Immature natural killer cell (primary cell): ENCODE measurements at regions not wholly inside any gene's neighbourhood (a gene's known extent, or its start where the extent isn't known, plus 50 kb on each side); places are given as distances from the start of the nearest gene placed in this dataset.

ENCODE experiments used
- DNase-seq, 3 donors: peaks; one replicate each; pipeline ENCODE4 v3.0.0; 2022; ENCODE audit warnings: mixed read lengths in 1 of 3
- H3K27ac Mint-ChIP-seq, 6 donors: one replicate each; pipeline ENCODE4 v1.8.0; 2020; ENCODE audit warnings: mixed read lengths in 6 of 6, mild to moderate bottlenecking in 5 of 6, inconsistent platforms in 4 of 6, moderate library complexity in 3 of 6
- H3K27me3 Mint-ChIP-seq, 3 donors: one replicate each; pipeline ENCODE4 v1.8.0; 2020 to 2021; ENCODE audit warnings: low read depth in 3 of 3, mild to moderate bottlenecking in 3 of 3, mixed read lengths in 3 of 3, moderate library complexity in 3 of 3, inconsistent platforms in 1 of 3
- H3K36me3 Mint-ChIP-seq, 3 donors: one replicate each; pipeline ENCODE4 v1.8.0; 2020; ENCODE audit warnings: mixed read lengths in 3 of 3, inconsistent platforms in 2 of 3, mild to moderate bottlenecking in 2 of 3
- H3K4me1 Mint-ChIP-seq, 2 donors: one replicate each; pipeline ENCODE4 v1.8.0; 2020; ENCODE audit warnings: inconsistent platforms in 2 of 2, mild to moderate bottlenecking in 2 of 2, mixed read lengths in 2 of 2, moderate library complexity in 1 of 2
- H3K4me3 Mint-ChIP-seq, 5 donors: one replicate each; pipeline ENCODE4 v1.8.0; 2020; ENCODE audit warnings: mild to moderate bottlenecking in 5 of 5, mixed read lengths in 5 of 5, inconsistent platforms in 3 of 5, moderate library complexity in 3 of 5
- H3K9me3 Mint-ChIP-seq, 6 donors: one replicate each; pipeline ENCODE4 v1.8.0; 2020; ENCODE audit warnings: mild to moderate bottlenecking in 6 of 6, mixed read lengths in 6 of 6, inconsistent platforms in 4 of 6, moderate library complexity in 3 of 6

GRCh38 chr9:81833563-81834345, 94.5 kb upstream of the SPATA31D4 start:
- H3K4me3 Mint-ChIP-seq = no peak overlapping the region
- peaks cover 4% of the 10 kb centered on the region in 3 donors for H3K27me3 Mint-ChIP-seq
- peaks cover 0 to 3% (median 0%) of the 10 kb centered on the region in 3 donors for H3K36me3 Mint-ChIP-seq
- H3K27ac Mint-ChIP-seq = no peak overlapping the region
- H3K4me1 Mint-ChIP-seq = peaks cover 3 to 11% of the 10 kb centered on the region in 2 donors
- no peaks in the 10 kb centered on the region for H3K9me3 Mint-ChIP-seq
- no peak for DNase-seq

GRCh38 chr9:81841333-81841732, 86.9 kb upstream of the SPATA31D4 start:
- Mint-ChIP-seq H3K36me3 (no peaks in the 10 kb centered on the region), H3K9me3 (no peaks in the 10 kb centered on the region), H3K4me1 (no peaks in the 10 kb centered on the region), H3K27ac (no peak overlapping the region), H3K4me3 (no peak overlapping the region), H3K27me3 (peaks cover 0 to 5% (median 5%) of the 10 kb centered on the region in 3 donors)
- no peak for DNase-seq

- Mint-ChIP-seq H3K27ac (no peak overlapping the region), H3K27me3 (peaks cover 0 to 5% (median 3%) of the 10 kb centered on the region in 3 donors), H3K4me3 (no peak overlapping the region), H3K36me3 (no peaks in the 10 kb centered on the region), H3K4me1 (no peaks in the 10 kb centered on the region), H3K9me3 (no peaks in the 10 kb centered on the region)
- no peak for DNase-seq
These were observed 84.1 kb upstream of the SPATA31D4 start for GRCh38 chr9:81844131-81844567.

DNA sequence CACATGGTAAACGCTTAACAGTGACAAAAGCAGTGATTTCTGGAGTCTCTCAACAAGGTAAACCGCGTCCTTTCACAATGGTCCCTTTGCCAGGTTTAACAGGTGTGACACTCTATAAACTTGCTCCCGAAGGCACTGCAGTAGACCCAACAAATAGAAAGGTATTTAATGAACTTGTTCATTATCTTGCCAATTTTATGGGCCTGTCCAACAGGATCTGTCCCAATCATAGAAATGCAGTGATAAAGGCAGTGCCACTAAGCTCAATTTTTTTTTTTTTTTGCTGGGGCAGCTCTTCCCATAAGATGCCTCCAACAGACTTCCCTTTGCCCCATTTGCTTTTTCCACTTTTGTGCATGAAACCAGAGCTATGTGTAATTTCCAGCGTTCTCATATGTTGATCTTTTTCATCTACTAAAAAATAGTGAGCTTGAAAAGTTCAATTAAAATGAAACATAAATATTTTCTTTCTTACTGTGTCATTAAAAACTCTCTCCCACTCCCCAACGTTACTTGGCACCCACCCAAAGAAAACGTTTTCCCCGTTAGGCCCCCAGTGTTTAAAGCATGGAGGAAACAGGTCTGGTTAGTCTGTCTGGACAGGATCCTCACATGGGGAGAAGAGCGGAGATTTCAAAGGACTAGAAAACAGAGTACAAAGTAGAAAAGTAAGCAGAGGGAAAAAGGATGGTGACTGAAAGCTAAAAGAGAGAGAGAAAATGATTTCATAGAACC, 80.9 kb upstream of the SPATA31D4 start:
- H3K36me3 Mint-ChIP-seq = no peaks in the 10 kb centered on the region
- no peak overlapping the region for H3K4me3 Mint-ChIP-seq
- H3K4me1 Mint-ChIP-seq = no peaks in the 10 kb centered on the region
- peaks cover 0 to 3% (median 3%) of the 10 kb centered on the region in 3 donors for H3K27me3 Mint-ChIP-seq
- H3K9me3 Mint-ChIP-seq = no peaks in the 10 kb centered on the region
- H3K27ac Mint-ChIP-seq = no peak overlapping the region
- DNase-seq = no peak

GRCh38 chr9:81848472-81848871, 79.8 kb upstream of the SPATA31D4 start:
- H3K4me1 Mint-ChIP-seq = no peaks in the 10 kb centered on the region
- H3K4me3 Mint-ChIP-seq = no peak overlapping the region
- DNase-seq = no peak
- H3K27ac Mint-ChIP-seq = no peak overlapping the region
- no peaks in the 10 kb centered on the region for H3K36me3 Mint-ChIP-seq
- no peaks in the 10 kb centered on the region for H3K9me3 Mint-ChIP-seq
- H3K27me3 Mint-ChIP-seq = peaks cover 0 to 3% (median 0%) of the 10 kb centered on the region in 3 donors

DNA sequence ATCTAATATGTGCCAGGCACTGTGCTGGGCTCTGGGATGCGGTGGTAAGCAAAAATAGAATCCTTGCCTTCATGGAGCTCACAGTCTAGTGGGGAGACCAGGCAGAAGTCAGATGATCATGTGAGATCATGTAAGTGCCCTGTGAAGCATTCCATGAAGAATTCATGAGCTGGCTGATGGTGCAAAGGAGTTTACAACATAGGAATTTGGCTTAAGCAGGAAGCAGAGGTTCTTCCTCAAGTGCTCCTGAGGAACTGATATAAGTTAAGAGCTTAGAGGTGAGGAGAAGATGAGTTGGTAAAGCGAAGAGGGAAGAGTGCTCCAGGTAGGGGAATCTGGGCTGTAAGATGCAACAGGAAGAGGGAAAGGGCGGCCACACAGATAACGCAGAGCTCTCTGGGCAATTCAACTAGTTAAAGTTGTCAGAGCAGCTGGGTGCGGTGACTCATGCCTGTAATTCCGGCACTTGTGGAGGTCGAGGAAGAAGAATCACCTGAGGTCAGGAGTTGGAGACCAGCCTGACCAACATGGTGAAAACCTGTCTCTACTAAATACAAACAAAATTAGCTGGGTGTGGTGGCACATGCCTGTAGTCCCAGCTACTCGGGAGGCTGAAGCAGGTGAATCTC, 78.5 kb upstream of the SPATA31D4 start:
- no peak for DNase-seq
- H3K4me1 Mint-ChIP-seq = no peaks in the 10 kb centered on the region
- no peaks in the 10 kb centered on the region for H3K9me3 Mint-ChIP-seq
- H3K4me3 Mint-ChIP-seq = no peak overlapping the region
- H3K27me3 Mint-ChIP-seq = peaks cover 0 to 3% (median 0%) of the 10 kb centered on the region in 3 donors
- H3K36me3 Mint-ChIP-seq = no peaks in the 10 kb centered on the region
- H3K27ac Mint-ChIP-seq = no peak overlapping the region

DNA sequence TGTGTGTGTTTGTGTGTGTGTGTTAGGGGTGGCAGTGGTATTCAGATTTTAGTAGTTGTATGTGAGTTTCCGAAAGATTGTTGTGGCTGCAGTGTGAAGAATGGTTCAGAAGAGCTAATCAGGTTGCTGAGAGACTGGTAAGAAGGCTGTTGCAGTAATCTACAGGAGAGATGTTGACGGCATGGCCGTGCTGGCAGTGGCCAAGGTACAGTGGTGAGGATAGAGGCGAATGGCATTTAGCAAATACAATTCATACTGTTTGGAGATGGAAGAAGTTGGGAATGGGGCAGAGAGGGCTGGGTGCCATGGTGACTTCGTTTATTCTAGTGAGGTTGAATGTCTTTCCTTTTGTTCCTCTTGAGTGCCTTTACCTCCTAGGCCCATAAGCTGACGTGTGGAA, 77.5 kb upstream of the SPATA31D4 start:
- no peaks in the 10 kb centered on the region for H3K36me3 Mint-ChIP-seq

GRCh38 chr9:81851340-81851739, 76.9 kb upstream of the SPATA31D4 start:
- Mint-ChIP-seq H3K4me3 (no peak overlapping the region), H3K27ac (no peak overlapping the region), H3K27me3 (no peaks in the 10 kb centered on the region), H3K36me3 (no peaks in the 10 kb centered on the region), H3K9me3 (no peaks in the 10 kb centered on the region), H3K4me1 (no peaks in the 10 kb centered on the region)
- no peak for DNase-seq

More for the DNA sequence above, 77.5 kb upstream of the SPATA31D4 start:
- DNase-seq = no peak
- peaks cover 0 to 2% (median 0%) of the 10 kb centered on the region in 3 donors for H3K27me3 Mint-ChIP-seq
- H3K4me3 Mint-ChIP-seq = no peak overlapping the region
- no peak overlapping the region for H3K27ac Mint-ChIP-seq
- no peaks in the 10 kb centered on the region for H3K4me1 Mint-ChIP-seq
- no peaks in the 10 kb centered on the region for H3K9me3 Mint-ChIP-seq

DNA sequence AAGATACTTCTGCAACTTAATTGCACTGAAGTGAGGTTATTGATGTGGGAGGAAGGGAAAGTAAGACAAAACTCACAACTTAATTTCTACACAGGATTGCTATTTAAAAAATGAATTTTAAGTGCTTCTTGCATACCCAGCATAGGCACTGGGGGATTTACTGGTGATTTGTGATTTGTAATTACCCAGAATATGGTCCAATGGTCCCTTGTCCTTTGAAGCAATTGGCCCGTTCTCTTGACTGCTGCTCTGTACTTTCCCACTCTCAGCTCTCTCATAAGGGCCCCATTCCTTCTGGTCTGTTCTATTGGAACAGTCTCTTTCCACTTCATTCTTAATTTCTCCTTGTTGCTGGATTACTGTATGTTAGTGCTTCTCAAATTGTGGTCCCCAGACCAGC, 75.4 kb upstream of the SPATA31D4 start:
- H3K27ac Mint-ChIP-seq = peak overlapping the region in 1 of 6 donors; percentile 3
- no peak overlapping the region for H3K4me3 Mint-ChIP-seq
- no peaks in the 10 kb centered on the region for H3K27me3 Mint-ChIP-seq
- H3K36me3 Mint-ChIP-seq = no peaks in the 10 kb centered on the region
- no peaks in the 10 kb centered on the region for H3K9me3 Mint-ChIP-seq
- no peaks in the 10 kb centered on the region for H3K4me1 Mint-ChIP-seq
- DNase-seq = no peak

DNA sequence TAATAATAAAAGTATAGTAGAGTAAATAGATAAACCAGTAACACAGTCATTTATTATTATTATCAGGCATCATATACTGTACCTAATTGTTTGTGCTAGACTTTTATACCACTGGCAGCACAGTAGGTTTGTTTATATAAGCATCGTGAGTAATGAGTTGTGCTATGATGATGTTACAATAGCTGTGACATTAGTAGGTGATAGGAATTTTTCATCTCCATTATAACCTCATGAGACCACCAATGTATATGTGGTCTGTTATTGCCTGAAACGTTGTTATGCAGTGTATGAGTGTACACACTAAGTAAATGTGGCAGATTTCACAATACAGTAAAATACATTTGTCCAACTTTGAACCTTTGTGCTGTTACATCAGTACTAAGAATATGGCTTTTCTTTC, 72.7 kb upstream of the SPATA31D4 start:
- peaks cover 0 to 1% (median 0%) of the 10 kb centered on the region in 3 donors for H3K27me3 Mint-ChIP-seq
- H3K36me3 Mint-ChIP-seq = no peaks in the 10 kb centered on the region
- no peaks in the 10 kb centered on the region for H3K9me3 Mint-ChIP-seq
- no peak for DNase-seq
- no peaks in the 10 kb centered on the region for H3K4me1 Mint-ChIP-seq
- H3K4me3 Mint-ChIP-seq = no peak overlapping the region
- no peak overlapping the region for H3K27ac Mint-ChIP-seq

- Mint-ChIP-seq H3K4me3 (no peak overlapping the region), H3K9me3 (no peaks in the 10 kb centered on the region), H3K4me1 (no peaks in the 10 kb centered on the region), H3K36me3 (no peaks in the 10 kb centered on the region), H3K27ac (no peak overlapping the region), H3K27me3 (peaks cover 0 to 2% (median 0%) of the 10 kb centered on the region in 3 donors)
- no peak for DNase-seq
These were observed 69.4 kb upstream of the SPATA31D4 start for GRCh38 chr9:81858657-81859430.

DNA sequence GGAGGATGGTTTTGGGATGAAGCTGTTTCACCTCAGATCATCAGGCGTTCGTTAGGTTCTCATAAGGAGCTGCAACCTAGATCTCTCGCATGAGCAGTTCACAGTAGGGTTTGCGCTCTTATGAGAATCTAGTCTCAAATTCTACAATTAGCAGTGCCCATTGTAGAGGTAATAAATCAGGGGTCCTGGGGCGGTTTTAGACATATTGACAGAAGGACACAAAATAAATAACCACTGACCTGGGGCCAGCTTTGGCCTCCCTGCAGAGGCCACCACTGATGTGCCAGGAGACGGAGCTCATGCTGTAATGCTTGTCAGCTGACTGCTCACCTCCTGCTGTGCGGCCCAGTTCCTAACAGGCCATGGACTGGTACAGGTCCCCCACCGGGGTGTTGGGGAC, 67.6 kb upstream of the SPATA31D4 start:
- Mint-ChIP-seq H3K4me1 (no peaks in the 10 kb centered on the region), H3K4me3 (no peak overlapping the region), H3K27ac (no peak overlapping the region), H3K36me3 (no peaks in the 10 kb centered on the region), H3K27me3 (peaks cover 0 to 2% (median 0%) of the 10 kb centered on the region in 3 donors), H3K9me3 (no peaks in the 10 kb centered on the region)
- DNase-seq = no peak

DNA sequence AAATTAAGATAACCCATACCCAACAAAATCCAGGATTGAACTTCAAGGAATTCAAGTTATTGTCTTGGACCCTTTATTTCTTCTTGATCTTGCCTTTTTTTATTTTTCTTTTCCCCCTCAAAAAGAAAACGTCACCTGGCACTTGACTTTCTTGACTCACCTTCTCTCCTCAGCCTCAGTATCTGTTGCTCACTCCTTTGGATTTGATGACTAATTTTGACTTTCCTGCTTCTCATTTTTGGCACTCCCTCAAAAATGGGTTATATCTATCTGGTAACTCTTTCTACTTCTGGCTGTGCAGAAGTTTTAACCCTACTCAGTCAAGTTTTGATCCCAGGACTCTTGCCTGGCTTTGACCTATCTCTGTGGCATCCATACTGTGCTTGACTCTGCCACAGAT, 66.6 kb upstream of the SPATA31D4 start:
- Mint-ChIP-seq H3K36me3 (no peaks in the 10 kb centered on the region), H3K9me3 (no peaks in the 10 kb centered on the region), H3K27me3 (peaks cover 1 to 2% (median 2%) of the 10 kb centered on the region in 3 donors), H3K27ac (no peak overlapping the region), H3K4me1 (no peaks in the 10 kb centered on the region), H3K4me3 (no peak overlapping the region)
- no peak for DNase-seq
